ENCODE measurements at regions not wholly inside any gene's neighbourhood (a gene's known extent, or its start where the extent isn't known, plus 50 kb on each side); places are given as distances from the start of the nearest gene placed in this dataset.

- TF ChIP-seq, protein P1, sequence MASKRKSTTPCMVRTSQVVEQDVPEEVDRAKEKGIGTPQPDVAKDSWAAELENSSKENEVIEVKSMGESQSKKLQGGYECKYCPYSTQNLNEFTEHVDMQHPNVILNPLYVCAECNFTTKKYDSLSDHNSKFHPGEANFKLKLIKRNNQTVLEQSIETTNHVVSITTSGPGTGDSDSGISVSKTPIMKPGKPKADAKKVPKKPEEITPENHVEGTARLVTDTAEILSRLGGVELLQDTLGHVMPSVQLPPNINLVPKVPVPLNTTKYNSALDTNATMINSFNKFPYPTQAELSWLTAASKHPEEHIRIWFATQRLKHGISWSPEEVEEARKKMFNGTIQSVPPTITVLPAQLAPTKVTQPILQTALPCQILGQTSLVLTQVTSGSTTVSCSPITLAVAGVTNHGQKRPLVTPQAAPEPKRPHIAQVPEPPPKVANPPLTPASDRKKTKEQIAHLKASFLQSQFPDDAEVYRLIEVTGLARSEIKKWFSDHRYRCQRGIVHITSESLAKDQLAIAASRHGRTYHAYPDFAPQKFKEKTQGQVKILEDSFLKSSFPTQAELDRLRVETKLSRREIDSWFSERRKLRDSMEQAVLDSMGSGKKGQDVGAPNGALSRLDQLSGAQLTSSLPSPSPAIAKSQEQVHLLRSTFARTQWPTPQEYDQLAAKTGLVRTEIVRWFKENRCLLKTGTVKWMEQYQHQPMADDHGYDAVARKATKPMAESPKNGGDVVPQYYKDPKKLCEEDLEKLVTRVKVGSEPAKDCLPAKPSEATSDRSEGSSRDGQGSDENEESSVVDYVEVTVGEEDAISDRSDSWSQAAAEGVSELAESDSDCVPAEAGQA (IDR thresholded peaks at IDR 0.05; ENCODE audit: low read depth): no peak
- TF ChIP-seq, protein P1 (CRISPR knock-in tag; IDR thresholded peaks at IDR 0.05; ENCODE audit: borderline replicate concordance): no peak
- TF ChIP-seq THAP9 (CRISPR knock-in tag; IDR thresholded peaks at IDR 0.05; ENCODE audit: borderline replicate concordance): no peak
- TF ChIP-seq MXD4 (CRISPR knock-in tag; IDR thresholded peaks at IDR 0.05): no peak
- no peak for TF ChIP-seq PHF21A (CRISPR knock-in tag; IDR thresholded peaks at IDR 0.05)
- no peak for TF ChIP-seq MBD4 (IDR thresholded peaks at IDR 0.05; ENCODE audit: borderline replicate concordance, low read length)
- no peak for TF ChIP-seq ZFP91 (CRISPR knock-in tag; IDR thresholded peaks at IDR 0.05; ENCODE audit: borderline replicate concordance)
- TF ChIP-seq ZNF335 (CRISPR knock-in tag; IDR thresholded peaks at IDR 0.05): no peak
- no peak for TF ChIP-seq ZNF563 (CRISPR knock-in tag; IDR thresholded peaks at IDR 0.05)
- TF ChIP-seq GZF1 (CRISPR knock-in tag; IDR thresholded peaks at IDR 0.05): no peak
- TF ChIP-seq, protein P2, sequence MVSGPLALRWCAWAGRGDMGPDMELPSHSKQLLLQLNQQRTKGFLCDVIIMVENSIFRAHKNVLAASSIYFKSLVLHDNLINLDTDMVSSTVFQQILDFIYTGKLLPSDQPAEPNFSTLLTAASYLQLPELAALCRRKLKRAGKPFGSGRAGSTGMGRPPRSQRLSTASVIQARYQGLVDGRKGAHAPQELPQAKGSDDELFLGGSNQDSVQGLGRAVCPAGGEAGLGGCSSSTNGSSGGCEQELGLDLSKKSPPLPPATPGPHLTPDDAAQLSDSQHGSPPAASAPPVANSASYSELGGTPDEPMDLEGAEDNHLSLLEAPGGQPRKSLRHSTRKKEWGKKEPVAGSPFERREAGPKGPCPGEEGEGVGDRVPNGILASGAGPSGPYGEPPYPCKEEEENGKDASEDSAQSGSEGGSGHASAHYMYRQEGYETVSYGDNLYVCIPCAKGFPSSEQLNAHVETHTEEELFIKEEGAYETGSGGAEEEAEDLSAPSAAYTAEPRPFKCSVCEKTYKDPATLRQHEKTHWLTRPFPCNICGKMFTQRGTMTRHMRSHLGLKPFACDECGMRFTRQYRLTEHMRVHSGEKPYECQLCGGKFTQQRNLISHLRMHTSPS (CRISPR knock-in tag; IDR thresholded peaks at IDR 0.05; ENCODE audit: low read depth): no peak
Measured at GRCh38 chr2:125070726-125071505, 1045.8 kb downstream of the CNTNAP5 start (continued).

Data from HepG2 (cell line).